ENCODE measurements at regions not wholly inside any gene's neighbourhood (a gene's known extent, or its start where the extent isn't known, plus 50 kb on each side); places are given as distances from the start of the nearest gene placed in this dataset.

GRCh38 chr15:60093273-60094067, 89.4 kb downstream of the FOXB1 start:
- no peak for DNase-seq (ENCODE audit: low read depth, low spot score)

DNA sequence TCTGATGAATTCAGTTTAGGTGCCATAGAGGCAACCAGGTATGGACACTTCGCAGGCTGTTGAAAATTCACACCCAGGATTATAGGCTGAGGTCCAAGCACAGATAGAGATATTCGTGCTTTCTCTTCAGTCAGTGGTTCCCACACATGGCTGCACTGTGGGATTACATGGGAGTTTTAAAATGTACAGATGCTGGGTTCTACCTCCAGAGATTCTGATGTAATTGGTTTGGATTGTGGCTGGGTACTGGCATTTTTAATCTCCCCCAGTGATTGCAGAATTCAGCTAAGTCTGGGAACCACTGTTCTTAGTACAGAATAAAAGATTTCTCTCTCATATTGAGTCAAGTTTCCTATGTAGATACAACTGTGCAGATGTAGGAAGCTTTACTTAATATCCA, 91.6 kb downstream of the FOXB1 start:
- no peak for DNase-seq (ENCODE audit: low read depth, low spot score)

GRCh38 chr15:60096157-60096556, 92.0 kb downstream of the FOXB1 start:
- DNase-seq (ENCODE audit: low read depth, low spot score), result no peak

GRCh38 chr15:60101416-60101815, 97.3 kb downstream of the FOXB1 start:
- DNase-seq (ENCODE audit: low read depth, low spot score), result no peak

- no peak for DNase-seq (ENCODE audit: low read depth, low spot score)
Measured at GRCh38 chr15:60102748-60103147, 98.6 kb downstream of the FOXB1 start.

GRCh38 chr15:60110909-60111308, 106.8 kb downstream of the FOXB1 start:
- no peak for DNase-seq (ENCODE audit: low read depth, low spot score)

GRCh38 chr15:60115579-60116380, 111.7 kb downstream of the FOXB1 start:
- DNase-seq (ENCODE audit: low read depth, low spot score), result no peak

GRCh38 chr15:60116456-60117089, 112.5 kb downstream of the FOXB1 start:
- DNase-seq (ENCODE audit: low read depth, low spot score), result no peak

DNA sequence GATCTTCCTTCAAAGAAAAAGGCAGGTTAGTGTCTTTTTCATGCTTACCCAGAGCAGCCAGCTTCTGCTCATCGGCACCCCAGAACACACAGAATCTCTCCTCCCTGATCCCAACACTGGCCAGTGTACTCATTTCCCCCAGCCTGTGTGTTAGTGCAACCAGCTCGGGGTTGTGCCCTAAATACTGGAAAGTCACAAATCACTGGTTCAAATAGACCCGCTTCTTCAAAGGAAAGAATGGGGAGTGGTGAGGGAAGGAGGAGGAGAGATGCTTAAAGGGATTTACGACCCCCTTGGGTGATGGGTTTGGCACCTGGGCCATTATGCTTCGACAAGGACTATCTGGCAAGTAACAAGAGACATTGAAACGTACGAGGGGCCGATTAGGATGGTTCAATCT, 114.0 kb downstream of the FOXB1 start:
- no peak for DNase-seq (ENCODE audit: low read depth, low spot score)

DNA sequence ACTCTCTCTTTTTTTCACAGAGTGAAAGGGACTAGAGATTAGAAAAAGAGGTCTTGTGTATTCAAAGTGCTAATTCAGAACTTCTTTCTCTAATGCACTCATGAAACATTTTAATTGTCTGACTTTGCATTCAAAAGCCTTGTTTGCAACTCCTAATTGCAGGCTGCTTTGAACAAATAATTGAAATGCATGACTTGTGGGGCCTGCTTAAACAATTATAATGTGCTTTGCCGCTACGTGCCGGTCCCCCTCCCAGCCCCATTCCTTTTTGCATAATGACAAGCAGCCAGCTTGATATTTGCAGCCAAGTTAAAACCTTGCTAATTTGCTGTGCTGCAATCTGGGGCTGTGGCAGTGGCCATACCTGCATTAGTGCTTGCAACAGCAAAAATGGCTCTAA, 114.5 kb downstream of the FOXB1 start:
- DNase-seq (ENCODE audit: low read depth, low spot score), result no peak

- DNase-seq (ENCODE audit: low read depth, low spot score), result no peak
Measured at GRCh38 chr15:60119101-60119500, 115.0 kb downstream of the FOXB1 start.

DNA sequence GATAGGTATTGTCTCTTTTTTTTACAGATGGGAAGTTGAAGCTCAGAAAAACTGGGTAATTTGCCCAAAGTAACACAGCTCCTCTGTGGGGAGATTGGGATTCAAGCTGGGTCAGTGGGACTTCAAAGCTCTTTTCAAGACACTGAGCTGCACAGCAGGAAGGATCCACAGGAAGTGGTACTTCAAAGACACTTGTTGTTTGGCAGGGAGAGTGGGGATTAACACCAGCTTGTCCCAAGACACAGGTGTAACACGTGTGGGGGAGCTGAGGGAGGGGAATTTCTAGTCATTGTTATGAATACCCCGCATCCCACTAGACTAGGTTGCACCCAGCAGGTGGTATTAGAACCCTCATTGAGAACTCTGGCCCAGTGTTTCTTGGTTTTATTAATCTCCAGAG, 116.0 kb downstream of the FOXB1 start:
- DNase-seq (ENCODE audit: low read depth, low spot score), result no peak

DNA sequence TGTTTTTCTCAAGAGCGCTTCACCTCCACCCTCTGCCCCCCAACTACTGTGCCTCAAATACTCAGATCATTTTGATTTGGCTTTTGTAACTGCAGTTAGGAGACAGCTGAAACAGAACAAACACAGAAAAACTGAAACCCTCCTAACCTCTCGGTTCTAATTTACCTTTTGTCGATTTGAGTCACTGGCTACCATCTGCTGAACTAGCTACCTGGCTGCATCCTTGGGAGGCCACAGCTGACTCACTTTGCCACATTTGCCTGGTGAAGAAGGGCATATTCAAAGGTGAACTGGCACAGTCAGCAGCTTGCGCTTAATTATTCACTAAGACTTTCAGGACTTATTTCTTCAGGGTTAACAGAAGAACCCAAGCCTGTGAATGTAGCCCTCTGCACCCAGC, 117.7 kb downstream of the FOXB1 start:
- DNase-seq (ENCODE audit: low read depth, low spot score), result no peak

DNA sequence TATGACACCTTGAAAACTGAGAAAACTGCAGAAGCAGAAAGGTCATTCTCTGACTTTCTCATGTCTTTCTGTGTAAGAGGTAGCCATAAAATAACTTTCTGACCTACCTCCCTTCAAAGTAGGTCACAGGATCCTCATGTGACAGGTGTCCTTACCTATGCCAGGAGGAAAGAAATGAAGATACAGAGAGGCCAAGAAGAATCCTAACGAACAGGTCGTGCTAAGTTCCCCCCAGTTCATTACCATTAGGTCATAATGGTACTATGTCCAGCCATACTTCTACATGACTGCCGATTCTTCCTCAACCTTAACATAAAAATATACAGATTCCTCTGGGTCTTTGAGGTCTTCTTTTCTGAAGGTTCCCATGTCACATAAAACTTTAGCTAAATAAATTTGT, 118.6 kb downstream of the FOXB1 start:
- DNase-seq (ENCODE audit: low read depth, low spot score), result no peak

DNA sequence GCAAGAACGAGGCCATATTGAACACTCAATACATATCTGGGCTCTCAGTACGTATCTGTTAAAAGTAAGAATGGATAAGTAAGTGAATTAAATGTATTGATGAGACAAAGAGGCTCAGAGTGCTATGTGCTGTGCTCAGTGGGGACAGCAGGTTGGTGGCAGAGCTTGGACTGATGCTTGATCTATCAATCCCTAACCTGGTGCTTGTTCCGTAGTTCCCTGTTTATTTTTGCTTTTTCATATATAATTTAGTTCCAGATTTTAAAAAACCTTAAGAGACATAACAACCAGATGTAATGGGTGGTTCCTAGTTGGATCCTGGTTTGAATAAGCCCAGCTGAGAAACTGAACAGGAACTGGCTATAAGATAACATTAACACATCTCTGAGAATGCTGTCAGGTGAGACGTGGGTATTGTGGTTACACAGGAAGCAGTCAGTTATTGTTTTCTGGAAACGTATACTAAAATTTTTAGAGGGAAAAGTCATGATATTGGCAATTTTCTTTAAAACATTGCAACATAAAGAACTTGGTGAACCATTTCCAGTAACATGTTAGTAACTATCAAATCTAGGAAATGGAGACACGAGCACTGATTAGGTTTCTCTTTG, 120.5 kb downstream of the FOXB1 start:
- no peak for DNase-seq (ENCODE audit: low read depth, low spot score)

GRCh38 chr15:60125334-60125733, 121.2 kb downstream of the FOXB1 start:
- DNase-seq (ENCODE audit: low read depth, low spot score), result no peak

GRCh38 chr15:60126200-60126599, 122.1 kb downstream of the FOXB1 start:
- DNase-seq (ENCODE audit: low read depth, low spot score), result no peak

DNA sequence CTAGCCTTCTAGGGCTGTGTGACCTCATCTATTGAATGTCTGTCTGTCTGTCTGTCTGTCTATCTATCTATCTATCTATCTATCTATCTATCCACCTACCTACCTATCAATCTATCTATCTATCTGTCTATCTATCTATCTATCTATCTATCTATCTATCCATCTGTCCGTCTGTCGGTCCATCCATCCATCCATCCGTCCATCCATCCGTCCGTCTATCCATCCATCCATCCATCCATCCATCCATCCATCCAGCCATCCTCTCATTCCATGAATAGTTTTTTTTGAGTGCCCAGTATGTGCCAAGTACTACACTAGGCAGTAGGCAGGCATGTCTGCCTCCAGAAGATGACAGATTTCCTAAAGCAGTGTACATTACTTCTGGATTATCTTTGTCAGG, 122.5 kb downstream of the FOXB1 start:
- no peak for DNase-seq (ENCODE audit: low read depth, low spot score)

- no peak for DNase-seq (ENCODE audit: low read depth, low spot score)
Measured at GRCh38 chr15:60128000-60128376, 123.9 kb downstream of the FOXB1 start.

- no peak for DNase-seq (ENCODE audit: low read depth, low spot score)
Measured at GRCh38 chr15:60128710-60129109, 124.6 kb downstream of the FOXB1 start.

- DNase-seq (ENCODE audit: low read depth, low spot score), result no peak
Measured at GRCh38 chr15:60130398-60130797, 126.3 kb downstream of the FOXB1 start.

DNA sequence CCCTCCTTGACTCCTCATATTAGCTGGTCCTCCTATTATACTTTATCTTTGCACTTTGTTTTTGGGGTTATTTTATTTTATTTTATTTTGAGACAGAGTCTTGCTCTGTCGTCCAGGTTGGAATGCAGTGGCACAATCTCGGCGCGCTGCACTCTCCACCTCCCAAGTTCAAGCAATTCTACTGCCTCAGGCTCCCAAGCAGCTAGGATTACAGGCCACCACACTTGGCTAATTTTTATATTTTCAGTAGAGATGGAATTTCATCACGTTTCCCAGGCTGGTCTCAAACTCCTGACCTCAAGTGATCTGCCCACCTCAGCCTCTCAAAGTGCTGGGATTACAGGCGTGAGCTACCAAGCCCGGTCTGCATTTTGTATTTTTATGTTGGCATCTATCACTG, 126.7 kb downstream of the FOXB1 start:
- no peak for DNase-seq (ENCODE audit: low read depth, low spot score)

All from pulmonary artery endothelial cell (primary cell).